ENCODE measurements at regions not wholly inside any gene's neighbourhood (a gene's known extent, or its start where the extent isn't known, plus 50 kb on each side); places are given as distances from the start of the nearest gene placed in this dataset.

- no peaks in the 10 kb centered on the region for H3K4me1 Mint-ChIP-seq
- Histone ChIP-seq H2AFZ (ENCODE audit: insufficient read depth, low read depth, low read length, poor library complexity, severe bottlenecking) (no peak overlapping the region), H3K27ac (ENCODE audit: low read length in 2 of 2) (no peak overlapping the region), H3K4me1 (ENCODE audit: control insufficient read depth in 2 of 2, insufficient read depth in 2 of 2, low read length in 2 of 2) (no peaks in the 10 kb centered on the region), H3K36me3 (replicated peaks in 1 of 2; ENCODE audit: control extremely low read depth in 1 of 2, control insufficient read depth in 1 of 2, extremely low read depth in 1 of 2, insufficient read depth in 2 of 2, low read length in 1 of 2) (no peaks in the 10 kb centered on the region), H3K4me3 (ENCODE audit: control extremely low read depth in 1 of 5, extremely low read depth in 1 of 5, insufficient read depth in 1 of 5, low read depth in 2 of 5, low read length in 4 of 5) (no peak overlapping the region), H3K9ac (ENCODE audit: low read length) (no peak overlapping the region), H4K20me1 (ENCODE audit: control insufficient read depth, insufficient read depth, low read length, poor library complexity, severe bottlenecking) (no peaks in the 10 kb centered on the region), H3K27me3 (replicated peaks in 1 of 4; ENCODE audit: control extremely low read depth in 1 of 4, control insufficient read depth in 3 of 4, insufficient read depth in 4 of 4, low read length in 3 of 4) (no peaks in the 10 kb centered on the region), H3K4me2 (replicated peaks; ENCODE audit: low read depth, low read length, poor library complexity, severe bottlenecking) (no peak overlapping the region), H3K9me3 (ENCODE audit: control extremely low read depth in 1 of 3, control insufficient read depth in 2 of 3, insufficient read depth in 1 of 3, low read length in 2 of 3) (no peaks in the 10 kb centered on the region), H3K79me2 (ENCODE audit: control insufficient read depth, insufficient read depth, low read length) (no peaks in the 10 kb centered on the region)
- ChIA-PET POLR2A (no interaction called here), CTCF (interaction anchor here (0.7 to 1.8 kb wide), 4 partner anchors 14 to 246 kb away, joined by 3 to 5 read pairs (median 4); no protein-coding TSS in a partner anchor)
- no peak overlapping the region for H3K27ac Mint-ChIP-seq
- 75% methylated on average over 1 of the region's 4 CpGs for WGBS (ENCODE audit: insufficient coverage)
- intact Hi-C loops (cut with micrococcal nuclease) = no loop called here
- ATAC-seq (ENCODE audit: low read depth) (no peak), DNase-seq (no peak)
- peaks cover 6% of the 10 kb centered on the region for H3K27me3 Mint-ChIP-seq
- no peaks in the 10 kb centered on the region for H3K9me3 Mint-ChIP-seq (ENCODE audit: insufficient read depth)
- no peak overlapping the region for H3K4me3 Mint-ChIP-seq
- TF ChIP-seq EZH2 (IDR thresholded peaks at IDR 0.05; ENCODE audit: borderline replicate concordance, insufficient read depth, low read depth, low read length, poor library complexity, severe bottlenecking) = no peak
- TF ChIP-seq CTCF (IDR thresholded peaks at IDR 0.05) = no peak
These were observed 151.8 kb upstream of the STK17B start for GRCh38 chr2:196322973-196323810.

DNA sequence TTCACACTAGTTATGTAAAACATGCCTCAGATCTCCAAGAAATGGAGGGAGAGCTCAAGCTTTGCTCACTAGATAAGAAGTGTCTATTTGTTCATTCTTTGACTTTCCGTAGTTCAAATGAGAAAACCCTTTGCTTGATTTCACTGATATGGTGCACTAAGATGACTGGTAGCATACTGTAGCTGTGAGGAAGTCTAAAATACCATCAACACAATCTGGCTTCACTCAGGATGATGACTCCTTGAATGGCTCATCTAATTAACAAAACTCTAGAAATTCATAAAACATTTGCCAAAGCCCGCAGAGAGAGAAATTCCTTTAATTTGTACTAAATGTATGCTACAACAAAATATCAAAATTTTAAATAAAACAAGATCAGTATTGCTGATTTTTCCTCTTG lies 152.8 kb upstream of the STK17B start:
- ChIA-PET CTCF (interaction anchor here (1.8 kb wide), 1 partner anchor 13 kb away, joined by 5 read pairs; no protein-coding TSS in a partner anchor), POLR2A (no interaction called here)
- Histone ChIP-seq H3K4me2 (replicated peaks; ENCODE audit: low read depth, low read length, poor library complexity, severe bottlenecking) (no peak overlapping the region), H3K79me2 (ENCODE audit: control insufficient read depth, insufficient read depth, low read length) (no peaks in the 10 kb centered on the region), H3K27ac (ENCODE audit: low read length in 2 of 2) (no peak overlapping the region), H3K27me3 (replicated peaks in 1 of 4; ENCODE audit: control extremely low read depth in 1 of 4, control insufficient read depth in 3 of 4, insufficient read depth in 4 of 4, low read length in 3 of 4) (no peaks in the 10 kb centered on the region), H3K9me3 (ENCODE audit: control extremely low read depth in 1 of 3, control insufficient read depth in 2 of 3, insufficient read depth in 1 of 3, low read length in 2 of 3) (no peaks in the 10 kb centered on the region), H3K4me1 (ENCODE audit: control insufficient read depth in 2 of 2, insufficient read depth in 2 of 2, low read length in 2 of 2) (no peaks in the 10 kb centered on the region), H2AFZ (ENCODE audit: insufficient read depth, low read depth, low read length, poor library complexity, severe bottlenecking) (no peak overlapping the region), H3K9ac (ENCODE audit: low read length) (no peak overlapping the region), H4K20me1 (ENCODE audit: control insufficient read depth, insufficient read depth, low read length, poor library complexity, severe bottlenecking) (no peaks in the 10 kb centered on the region), H3K4me3 (ENCODE audit: control extremely low read depth in 1 of 5, extremely low read depth in 1 of 5, insufficient read depth in 1 of 5, low read depth in 2 of 5, low read length in 4 of 5) (no peak overlapping the region), H3K36me3 (replicated peaks in 1 of 2; ENCODE audit: control extremely low read depth in 1 of 2, control insufficient read depth in 1 of 2, extremely low read depth in 1 of 2, insufficient read depth in 2 of 2, low read length in 1 of 2) (no peaks in the 10 kb centered on the region)
- intact Hi-C loops (cut with micrococcal nuclease) = no loop called here
- no peak for TF ChIP-seq EZH2 (IDR thresholded peaks at IDR 0.05; ENCODE audit: borderline replicate concordance, insufficient read depth, low read depth, low read length, poor library complexity, severe bottlenecking)
- Mint-ChIP-seq H3K27me3 (peaks cover 6% of the 10 kb centered on the region), H3K4me3 (no peak overlapping the region), H3K27ac (no peak overlapping the region), H3K9me3 (ENCODE audit: insufficient read depth) (no peaks in the 10 kb centered on the region), H3K4me1 (no peaks in the 10 kb centered on the region)
- ATAC-seq (ENCODE audit: low read depth) (no peak), DNase-seq (no peak)
- no CpG with 5 or more reads among the region's 2 CpGs for WGBS (ENCODE audit: insufficient coverage)
